ENCODE measurements at regions not wholly inside any gene's neighbourhood (a gene's known extent, or its start where the extent isn't known, plus 50 kb on each side); places are given as distances from the start of the nearest gene placed in this dataset.

- TF ChIP-seq CTCF (conservative IDR thresholded peaks at IDR 0.05; ENCODE audit: low read depth, low read length) (no peak), EZH2 (IDR thresholded peaks at IDR 0.05; ENCODE audit: low read length, unreplicated experiment) (no peak), EZH2phosphoT487 (IDR thresholded peaks at IDR 0.05; ENCODE audit: borderline replicate concordance, low read length) (no peak)
Observed at GRCh38 chr5:125290935-125291334, 544.5 kb upstream of the ZNF608 start.
